BE2C (cell line): ENCODE measurements at regions not wholly inside any gene's neighbourhood (a gene's known extent, or its start where the extent isn't known, plus 50 kb on each side); places are given as distances from the start of the nearest gene placed in this dataset.

Experiments
- DNase-seq: peaks from one replicate; pipeline ENCODE4 v3.0.0-alpha.2; 2020
- H3K27me3 ChIP-seq: fragments of 250-450 bp; sonication (Bioruptor Pico); 2 replicates; pipeline ENCODE4 v1.5.1; 2020; ENCODE audit warnings: mild to moderate bottlenecking
- H3K36me3 ChIP-seq: fragments of 250-450 bp; sonication (Bioruptor Pico); 2 replicates; pipeline ENCODE4 v1.5.1; 2020; ENCODE audit warnings: mild to moderate bottlenecking
- H3K4me1 ChIP-seq: fragments of 250-450 bp; sonication (Bioruptor Pico); 2 replicates; pipeline ENCODE4 v1.5.1; 2020
- H3K4me3 ChIP-seq: 2 replicates; pipeline ENCODE4 v1.5.1; 2011; ENCODE audit warnings: low read depth, low read length
- H3K9me3 ChIP-seq: fragments of 250-450 bp; sonication (Bioruptor Pico); 2 replicates; pipeline ENCODE4 v1.5.1; 2020
- TF ChIP-seq, protein P1 (sequence below): IDR thresholded peaks from 2 replicates; pipeline ENCODE4 v1.5.1; 2012; ENCODE audit warnings: mild to moderate bottlenecking, low read depth, low read length

DNA sequence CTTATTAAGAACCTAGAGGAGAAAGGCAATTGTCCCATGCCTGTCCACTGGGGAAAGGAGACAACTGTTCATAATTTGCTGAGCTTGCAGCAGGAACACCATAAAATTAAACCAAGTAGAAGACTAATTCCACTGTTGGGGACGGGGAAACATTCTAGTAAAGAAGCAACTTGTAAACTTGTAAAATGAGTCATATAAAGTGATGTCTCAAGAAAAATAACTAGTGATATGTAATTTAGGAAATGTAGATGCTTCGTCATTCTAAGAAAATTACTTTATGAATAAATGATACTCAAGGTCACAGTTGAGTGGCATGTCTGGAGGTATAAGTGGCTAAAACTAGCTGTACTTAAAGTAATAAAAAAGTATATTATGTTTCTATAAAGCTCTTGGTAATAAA, 121.2 kb upstream of the MID1 start:
- no peak for DNase-seq
- H3K36me3 ChIP-seq, result no peaks in the 10 kb centered on the region
- H3K27me3 ChIP-seq, result no peaks in the 10 kb centered on the region
- TF ChIP-seq, protein P1, sequence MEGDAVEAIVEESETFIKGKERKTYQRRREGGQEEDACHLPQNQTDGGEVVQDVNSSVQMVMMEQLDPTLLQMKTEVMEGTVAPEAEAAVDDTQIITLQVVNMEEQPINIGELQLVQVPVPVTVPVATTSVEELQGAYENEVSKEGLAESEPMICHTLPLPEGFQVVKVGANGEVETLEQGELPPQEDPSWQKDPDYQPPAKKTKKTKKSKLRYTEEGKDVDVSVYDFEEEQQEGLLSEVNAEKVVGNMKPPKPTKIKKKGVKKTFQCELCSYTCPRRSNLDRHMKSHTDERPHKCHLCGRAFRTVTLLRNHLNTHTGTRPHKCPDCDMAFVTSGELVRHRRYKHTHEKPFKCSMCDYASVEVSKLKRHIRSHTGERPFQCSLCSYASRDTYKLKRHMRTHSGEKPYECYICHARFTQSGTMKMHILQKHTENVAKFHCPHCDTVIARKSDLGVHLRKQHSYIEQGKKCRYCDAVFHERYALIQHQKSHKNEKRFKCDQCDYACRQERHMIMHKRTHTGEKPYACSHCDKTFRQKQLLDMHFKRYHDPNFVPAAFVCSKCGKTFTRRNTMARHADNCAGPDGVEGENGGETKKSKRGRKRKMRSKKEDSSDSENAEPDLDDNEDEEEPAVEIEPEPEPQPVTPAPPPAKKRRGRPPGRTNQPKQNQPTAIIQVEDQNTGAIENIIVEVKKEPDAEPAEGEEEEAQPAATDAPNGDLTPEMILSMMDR, result no peak
- H3K9me3 ChIP-seq, result no peaks in the 10 kb centered on the region
- no peaks in the 10 kb centered on the region; the same call in 1 of the 2 replicates for H3K4me1 ChIP-seq
- no peak overlapping the region for H3K4me3 ChIP-seq

DNA sequence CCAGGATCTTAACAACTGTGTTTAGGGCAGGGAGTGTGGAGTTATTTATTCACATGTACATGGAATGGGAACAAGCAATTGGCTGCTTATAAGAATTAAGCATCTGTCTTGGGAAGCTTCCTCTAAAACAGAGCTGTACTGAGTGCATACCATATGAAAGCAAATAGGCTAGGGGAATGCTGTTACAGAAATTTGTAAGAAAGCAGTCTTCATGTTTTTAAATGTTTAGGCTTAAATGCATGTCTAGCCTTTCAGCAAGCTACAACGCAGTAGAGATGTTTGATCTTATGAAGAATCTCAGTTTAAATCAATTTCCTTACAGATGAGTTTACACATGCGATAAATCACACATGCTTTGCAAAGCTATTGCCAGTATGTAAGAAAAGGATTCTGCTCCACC, 123.1 kb upstream of the MID1 start:
- H3K4me3 ChIP-seq, result no peak overlapping the region
- H3K4me1 ChIP-seq, result no peaks in the 10 kb centered on the region; the same call in 1 of the 2 replicates
- no peaks in the 10 kb centered on the region for H3K36me3 ChIP-seq
- DNase-seq, result no peak
- TF ChIP-seq, protein P1, result no peak
- H3K27me3 ChIP-seq, result no peaks in the 10 kb centered on the region
- no peaks in the 10 kb centered on the region for H3K9me3 ChIP-seq

DNA sequence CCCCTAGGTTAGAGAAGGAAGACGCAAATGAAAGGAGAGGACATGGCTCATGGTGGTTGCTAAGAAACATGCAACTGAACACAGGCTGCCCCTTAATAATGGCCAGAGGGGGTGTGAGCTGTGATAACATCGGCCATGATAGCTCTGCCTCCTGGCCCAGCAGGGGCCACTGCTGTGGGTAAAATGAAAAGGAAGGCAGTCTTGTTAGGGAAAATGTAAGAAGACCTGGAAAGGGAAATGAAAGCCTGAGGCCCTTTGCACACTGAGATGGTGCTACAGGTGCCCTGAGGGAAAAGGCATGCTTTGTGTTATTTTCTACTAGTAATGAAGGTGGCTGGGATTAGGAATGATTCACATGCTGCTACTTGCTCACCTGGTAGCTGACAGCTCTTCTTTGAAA, 123.6 kb upstream of the MID1 start:
- TF ChIP-seq, protein P1, result peak; percentile 17; the same call in 1 of the 2 replicates
- H3K4me3 ChIP-seq, result no peak overlapping the region
- no peaks in the 10 kb centered on the region; the same call in 1 of the 2 replicates for H3K4me1 ChIP-seq
- peak; percentile 55 for DNase-seq
- no peaks in the 10 kb centered on the region for H3K36me3 ChIP-seq
- no peaks in the 10 kb centered on the region for H3K27me3 ChIP-seq
- H3K9me3 ChIP-seq, result no peaks in the 10 kb centered on the region

DNA sequence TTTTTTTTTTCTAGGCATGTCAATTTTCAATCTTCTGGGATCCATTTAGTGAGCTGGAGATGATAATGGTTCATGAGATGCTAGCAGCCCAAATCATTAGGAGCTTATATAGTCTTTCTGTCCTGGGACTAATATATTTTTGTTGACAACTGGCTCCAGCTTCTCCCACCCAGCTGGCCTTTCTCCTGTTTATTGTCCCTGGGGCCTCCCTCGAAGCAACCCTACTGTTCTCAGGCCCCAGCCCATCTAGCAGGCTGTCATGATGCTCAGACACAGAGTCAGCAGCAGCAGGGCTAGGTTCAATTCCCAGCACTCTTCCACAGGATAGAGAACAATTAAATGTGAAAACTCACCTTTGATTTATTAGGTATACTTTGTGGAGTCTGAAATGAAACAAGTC, 127.6 kb upstream of the MID1 start:
- H3K4me1 ChIP-seq, result no peaks in the 10 kb centered on the region; the same call in 1 of the 2 replicates
- no peak overlapping the region for H3K4me3 ChIP-seq
- no peaks in the 10 kb centered on the region for H3K9me3 ChIP-seq
- no peaks in the 10 kb centered on the region for H3K36me3 ChIP-seq
- TF ChIP-seq, protein P1, result no peak
- DNase-seq, result no peak
- no peaks in the 10 kb centered on the region for H3K27me3 ChIP-seq

DNA sequence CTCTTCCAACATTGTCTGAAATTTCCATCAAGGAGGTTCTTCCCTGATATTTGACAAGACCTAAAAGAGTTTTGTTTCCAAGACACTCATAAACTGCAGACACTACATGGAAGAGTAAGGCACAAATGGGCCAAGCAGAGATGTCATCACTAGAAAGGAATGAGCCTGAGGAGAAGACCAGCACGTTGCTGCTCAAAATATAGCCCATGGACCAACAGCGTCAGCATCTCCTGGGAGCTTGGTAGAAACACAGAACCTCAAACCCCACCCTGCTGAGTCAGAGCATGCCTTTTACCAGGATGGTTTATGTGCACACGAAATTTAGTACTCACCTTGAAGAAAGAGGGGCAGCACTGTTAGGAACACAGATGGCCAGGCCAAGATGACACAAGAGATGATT, 128.7 kb upstream of the MID1 start:
- Histone ChIP-seq H3K9me3 (no peaks in the 10 kb centered on the region), H3K4me1 (no peaks in the 10 kb centered on the region), H3K36me3 (no peaks in the 10 kb centered on the region), H3K27me3 (no peaks in the 10 kb centered on the region), H3K4me3 (no peak overlapping the region)
- TF ChIP-seq, protein P1, result no peak
- no peak for DNase-seq

DNA sequence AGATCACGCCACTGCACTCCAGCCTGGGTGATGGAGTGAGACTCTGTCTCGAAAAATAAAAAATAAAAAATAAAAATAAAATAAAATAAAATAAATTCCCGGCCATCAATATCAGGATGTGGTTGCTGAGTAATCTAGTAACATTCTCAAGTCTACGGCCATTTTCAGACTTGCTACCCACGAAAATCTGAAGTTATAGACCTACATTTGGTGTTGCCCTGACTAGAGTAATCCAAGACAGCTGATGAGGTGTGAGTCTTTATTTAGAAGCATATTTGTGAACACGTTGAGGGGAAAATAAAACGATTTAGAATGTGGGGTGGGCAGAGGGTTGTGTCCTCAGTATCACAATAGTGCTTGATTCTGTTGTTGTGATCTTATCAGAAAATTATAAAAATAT, 130.2 kb upstream of the MID1 start:
- Histone ChIP-seq H3K4me3 (no peak overlapping the region), H3K27me3 (no peaks in the 10 kb centered on the region), H3K36me3 (no peaks in the 10 kb centered on the region), H3K4me1 (no peaks in the 10 kb centered on the region), H3K9me3 (no peaks in the 10 kb centered on the region)
- DNase-seq, result no peak
- TF ChIP-seq, protein P1, result no peak
